Adrenal gland (tissue), 9 donors: ENCODE measurements at regions not wholly inside any gene's neighbourhood (a gene's known extent, or its start where the extent isn't known, plus 50 kb on each side); places are given as distances from the start of the nearest gene placed in this dataset.

Experiments used
- DNase-seq, 7 donors: peaks; one replicate each; pipeline ENCODE4 v3.0.0-alpha.2; 2019 to 2020
- H3K27ac ChIP-seq, 5 donors: fragments of 200-600 bp; sonication (generic) in 4 of 5; 1 replicate in 3 of 5; 2 replicates in 2 of 5; pipeline versions ENCODE4 v1.5.1 to v1.8.0; 2016 to 2020; ENCODE audit warnings: mild to moderate bottlenecking in 1 of 5
- H3K27me3 ChIP-seq: fragments of 200-600 bp; 2 replicates; pipeline ENCODE4 v1.8.0; 2021
- H3K36me3 ChIP-seq, 2 donors: fragments of 200-600 bp; replicated peaks in 1 of 2; 1 replicate in 1 of 2; 2 replicates in 1 of 2; pipeline versions ENCODE4 v1.5.1 to v1.8.0; 2018 to 2022
- H3K4me1 ChIP-seq, 2 donors: fragments of 200-600 bp; replicated peaks in 1 of 2; 1 replicate in 1 of 2; 2 replicates in 1 of 2; pipeline versions ENCODE4 v1.5.1 to v1.8.0; 2018 to 2021
- H3K4me3 ChIP-seq, 4 donors: fragments of 200-600 bp; sonication (generic) in 3 of 4; one replicate each; pipeline ENCODE4 v1.5.1; 2016 to 2018
- H3K9me3 ChIP-seq, 3 donors: fragments of 200-600 bp; sonication (generic) in 1 of 3; replicated peaks in 1 of 3; 1 replicate in 2 of 3; 2 replicates in 1 of 3; pipeline versions ENCODE4 v1.5.1 to v1.8.0; 2016 to 2021
- CTCF ChIP-seq, 6 experiments: fragments of 450-650 bp in 4 of 6; fragments of 200-600 bp in 2 of 6; sonication (generic) in 1 of 6; IDR thresholded peaks; 1 replicate in 5 of 6; 2 replicates in 1 of 6; pipeline versions ENCODE4 v1.5.1 to v1.8.0; 2016 to 2021; ENCODE audit warnings: antibody characterized with exemption in 6 of 6, mild to moderate bottlenecking in 2 of 6, moderate library complexity in 1 of 6
- POLR2A ChIP-seq, 2 donors: fragments of 450-650 bp; IDR thresholded peaks; one replicate each; pipeline ENCODE4 v1.6.1; 2017; ENCODE audit warnings: antibody characterized with exemption in 2 of 2, mild to moderate bottlenecking in 2 of 2, moderate library complexity in 1 of 2
- WGBS, 4 donors: extraction: QIAGEN DNeasy Blood & Tissue Kit in 2 of 4; methylation state at CpG; one replicate each; pipeline versions ENCODE4 v1.1.5 to v1.1.7; 2013 to 2017; 5-methylcytosine and 5-hydroxymethylcytosine counted together
- intact Hi-C, 2 donors: fragments of 100-400 bp; cut with DNase I; formaldehyde crosslinking; loops; one replicate each; pipeline versions ENCODE4 v1.14.1 to v1.15.0; 2022 to 2023
- small RNA-seq, 2 donors: library from RNA; depleted of rRNA; stranded (forward); fragments of <200 nt; gene quantifications; one replicate each; pipeline ENCODE3, GENCODE V24; 2016
- donor health status: healthy with polysubstance abuse.
- donor health status: Bipolar disorder and iron deficiency.
- donor health status: DM: yes; HTN: yes; CAD: no.
- donor health status: DM: no; HTN: no; CAD: no.
- donor health status: DM: no; HTN: no; CAD: no.

- no peak overlapping the region for H3K27ac ChIP-seq
- 75 to 90% (median 86%) methylated on average over 2 of the region's 2 CpGs for WGBS, 4 donors
- H3K27me3 ChIP-seq: no peaks in the 10 kb centered on the region
- no peak for DNase-seq
- no peak for TF ChIP-seq POLR2A (IDR thresholded peaks at IDR 0.05)
- TF ChIP-seq CTCF (IDR thresholded peaks at IDR 0.05): no peak
- H3K9me3 ChIP-seq: no peaks in the 10 kb centered on the region
- no peak overlapping the region for H3K4me3 ChIP-seq
- intact Hi-C loops: no loop called here
- H3K36me3 ChIP-seq: no peaks in the 10 kb centered on the region
- H3K4me1 ChIP-seq: no peaks in the 10 kb centered on the region
These were observed 50.9 kb upstream of the CD2AP start for GRCh38 chr6:47426524-47427302.

- no peaks in the 10 kb centered on the region for H3K9me3 ChIP-seq
- H3K27me3 ChIP-seq: no peaks in the 10 kb centered on the region
- H3K4me3 ChIP-seq: no peak overlapping the region
- DNase-seq: no peak
- H3K27ac ChIP-seq: no peak overlapping the region
- no peaks in the 10 kb centered on the region for H3K4me1 ChIP-seq
- no peaks in the 10 kb centered on the region for H3K36me3 ChIP-seq
- intact Hi-C loops: no loop called here
- TF ChIP-seq POLR2A (IDR thresholded peaks at IDR 0.05): no peak
- TF ChIP-seq CTCF (IDR thresholded peaks at IDR 0.05): no peak
These were observed 49.9 kb upstream of the CD2AP start for GRCh38 chr6:47427680-47428079.

Small RNA genes in the stretch of these regions (small RNA-seq; reads per million reads assigned to genes)
- 0 reads per million in 2 donors for gene B3GNTL1P2
